ENCODE measurements at regions not wholly inside any gene's neighbourhood (a gene's known extent, or its start where the extent isn't known, plus 50 kb on each side); places are given as distances from the start of the nearest gene placed in this dataset.

DNA sequence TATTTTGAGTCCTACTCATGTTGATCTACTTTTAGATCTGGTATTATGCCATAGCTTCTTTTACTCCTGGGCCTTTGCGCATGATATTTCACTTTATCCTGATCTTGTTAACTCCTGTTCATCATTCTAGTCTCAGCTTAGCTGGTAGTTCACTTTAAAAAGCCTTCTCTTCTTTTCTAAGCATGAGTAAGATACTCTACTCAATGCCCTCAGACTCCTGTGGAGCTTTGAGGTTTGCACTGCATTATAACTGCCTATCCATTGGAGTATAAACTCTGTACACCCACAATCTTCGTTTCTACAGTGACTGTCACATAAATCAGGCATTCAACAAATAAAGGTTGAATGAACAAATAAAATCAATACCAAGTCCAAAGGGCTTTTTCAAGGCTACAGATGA is 357.9 kb upstream of the KCNH8 start:
- TF ChIP-seq, protein P1, sequence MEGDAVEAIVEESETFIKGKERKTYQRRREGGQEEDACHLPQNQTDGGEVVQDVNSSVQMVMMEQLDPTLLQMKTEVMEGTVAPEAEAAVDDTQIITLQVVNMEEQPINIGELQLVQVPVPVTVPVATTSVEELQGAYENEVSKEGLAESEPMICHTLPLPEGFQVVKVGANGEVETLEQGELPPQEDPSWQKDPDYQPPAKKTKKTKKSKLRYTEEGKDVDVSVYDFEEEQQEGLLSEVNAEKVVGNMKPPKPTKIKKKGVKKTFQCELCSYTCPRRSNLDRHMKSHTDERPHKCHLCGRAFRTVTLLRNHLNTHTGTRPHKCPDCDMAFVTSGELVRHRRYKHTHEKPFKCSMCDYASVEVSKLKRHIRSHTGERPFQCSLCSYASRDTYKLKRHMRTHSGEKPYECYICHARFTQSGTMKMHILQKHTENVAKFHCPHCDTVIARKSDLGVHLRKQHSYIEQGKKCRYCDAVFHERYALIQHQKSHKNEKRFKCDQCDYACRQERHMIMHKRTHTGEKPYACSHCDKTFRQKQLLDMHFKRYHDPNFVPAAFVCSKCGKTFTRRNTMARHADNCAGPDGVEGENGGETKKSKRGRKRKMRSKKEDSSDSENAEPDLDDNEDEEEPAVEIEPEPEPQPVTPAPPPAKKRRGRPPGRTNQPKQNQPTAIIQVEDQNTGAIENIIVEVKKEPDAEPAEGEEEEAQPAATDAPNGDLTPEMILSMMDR (IDR thresholded peaks at IDR 0.05 in 8 of 11, conservative IDR thresholded peaks at IDR 0.05 in 3 of 11): no peak
- TF ChIP-seq POLR2AphosphoS5 (IDR thresholded peaks at IDR 0.05) (no peak), POLR2A (IDR thresholded peaks at IDR 0.05) (no peak)

Measured in spleen (tissue), 7 donors.